HepG2 (cell line): ENCODE measurements at regions not wholly inside any gene's neighbourhood (a gene's known extent, or its start where the extent isn't known, plus 50 kb on each side); places are given as distances from the start of the nearest gene placed in this dataset.

Source experiments
- ATAC-seq: fragments of 200-7000 bp; cut with Tn5 transposase; 3 replicates; pipeline ENCODE4 v1.9.1; 2020; ENCODE audit warnings: mild to moderate bottlenecking, moderate library complexity
- BruUV-seq: library from RNA; stranded (reverse); fragments of 400-500 nt; replicated peaks from 2 replicates; lab custom pipeline; 2021; lab: Mats Ljungman, UMichigan
- CTCF ChIA-PET: fragments of 300-600 bp; formaldehyde crosslinking; extraction: SDS; loops from one replicate; lab custom pipeline; 2021; ENCODE audit warnings: low total read pairs, inconsistent platforms, low intra/inter-chr PET ratio; lab: Yijun Ruan, JAX
- POLR2A ChIA-PET: fragments of 350-600 bp; sonication (Branson Sonifier 250); formaldehyde crosslinking; loops from one replicate; lab custom pipeline; 2020; ENCODE audit warnings: antibody characterized with exemption, inconsistent platforms; lab: Yijun Ruan, JAX
- DNase-seq: peaks from one replicate; pipeline ENCODE4 v3.0.0-alpha.2; 2015; ENCODE audit warnings: low spot score
- FAIRE-seq: peaks from 3 replicates; lab custom pipeline; 2011; peaks lifted over from hg19 to GRCh38; lab: Jason Lieb, UNC
- H2AFZ ChIP-seq: one replicate; pipeline ENCODE4 v1.6.1; 2011; ENCODE audit warnings: low read length, inconsistent platforms
- H3K27ac ChIP-seq: fragments of 300-600 bp; 3 replicates; pipeline ENCODE4 v1.8.0; 2011; ENCODE audit warnings: mixed run types, mild to moderate bottlenecking, mixed read lengths, low read length, inconsistent platforms; ENCODE audit not compliant: insufficient read depth; ENCODE audit errors: extremely low read length
- H3K27me3 ChIP-seq, 2 experiments: fragments of 200-600 bp in 1 of 2; 2 replicates in 1 of 2; 3 replicates in 1 of 2; pipeline versions ENCODE4 v1.6.0 to v1.8.0; 2011; ENCODE audit warnings: low read length in 2 of 2, mild to moderate bottlenecking in 2 of 2, moderate library complexity in 2 of 2, inconsistent platforms in 1 of 2; ENCODE audit not compliant: insufficient read depth in 2 of 2, control insufficient read depth in 1 of 2
- H3K36me3 ChIP-seq, 2 experiments: fragments of 200-600 bp in 1 of 2; replicated peaks in 1 of 2; 2 replicates in 1 of 2; 3 replicates in 1 of 2; pipeline versions ENCODE4 v1.5.1 to v1.8.0; 2011; ENCODE audit warnings: low read length in 2 of 2, inconsistent platforms in 1 of 2; ENCODE audit not compliant: insufficient read depth in 2 of 2, control insufficient read depth in 1 of 2
- H3K4me1 ChIP-seq: 2 replicates; pipeline ENCODE4 v1.5.1; 2012; ENCODE audit warnings: low read length, inconsistent platforms; ENCODE audit not compliant: insufficient read depth
- H3K4me2 ChIP-seq: 2 replicates; pipeline ENCODE4 v1.6.0; 2011; ENCODE audit warnings: low read depth, low read length, inconsistent platforms
- H3K4me3 ChIP-seq, 3 experiments: fragments of 200-600 bp in 1 of 3; sonication (generic), shearing (Covaris generic) in 1 of 3; replicated peaks in 1 of 3; 2 replicates each; pipeline ENCODE4 v1.5.1; 2011 to 2016; ENCODE audit warnings: low read length in 3 of 3, inconsistent platforms in 2 of 3, low read depth in 2 of 3, mild to moderate bottlenecking in 2 of 3, control low read depth in 1 of 3, mixed read lengths in 1 of 3; ENCODE audit not compliant: insufficient read depth in 1 of 3
- H3K79me2 ChIP-seq: one replicate; pipeline ENCODE4 v1.6.1; 2011; ENCODE audit warnings: low read length, inconsistent platforms; ENCODE audit not compliant: insufficient read depth
- H3K9ac ChIP-seq: 2 replicates; pipeline ENCODE4 v1.6.0; 2011; ENCODE audit warnings: mild to moderate bottlenecking, low read depth, low read length, inconsistent platforms; ENCODE audit not compliant: insufficient read depth
- H3K9me3 ChIP-seq: 2 replicates; pipeline ENCODE4 v1.5.1; 2012; ENCODE audit warnings: mild to moderate bottlenecking, low read length
- H4K20me1 ChIP-seq: 2 replicates; pipeline ENCODE4 v1.6.0; 2011; ENCODE audit warnings: inconsistent platforms, mild to moderate bottlenecking, low read length, moderate library complexity; ENCODE audit not compliant: insufficient read depth
- AGO1 ChIP-seq: fragments of 200-400 bp; formaldehyde crosslinking; IDR thresholded peaks from 2 replicates; pipeline ENCODE4 v1.6.1; 2017; ENCODE audit warnings: mild to moderate bottlenecking, low read depth, low read length, moderate library complexity; ENCODE audit not compliant: poor library complexity, severe bottlenecking
- RFX3 ChIP-seq: IDR thresholded peaks from 2 replicates; pipeline ENCODE4 v1.6.1; 2016; ENCODE audit warnings: missing biosample characterization, missing genetic modification reagents
- RFXAP ChIP-seq: sonication (generic); formaldehyde crosslinking; IDR thresholded peaks from 2 replicates; pipeline ENCODE4 v1.4.0; 2020; ENCODE audit warnings: missing genetic modification reagents, borderline replicate concordance
- SALL2 ChIP-seq: sonication (generic); formaldehyde crosslinking; IDR thresholded peaks from 2 replicates; pipeline ENCODE4 v1.8.1; 2023; ENCODE audit warnings: mild to moderate bottlenecking, missing genetic modification reagents, inconsistent platforms
- SMAD1 ChIP-seq: sonication (generic); formaldehyde crosslinking; IDR thresholded peaks from 2 replicates; pipeline ENCODE4 v1.4.0; 2020; ENCODE audit warnings: missing genetic modification reagents, low read depth, mild to moderate bottlenecking, borderline replicate concordance
- SOX5 ChIP-seq: IDR thresholded peaks from 2 replicates; pipeline ENCODE4 v1.6.1; 2016; ENCODE audit warnings: borderline replicate concordance
- TOE1 ChIP-seq: sonication (generic); formaldehyde crosslinking; IDR thresholded peaks from 2 replicates; pipeline ENCODE4 v1.4.0; 2020; ENCODE audit warnings: mild to moderate bottlenecking, missing genetic modification reagents
- ZBTB8A ChIP-seq: sonication (generic); formaldehyde crosslinking; IDR thresholded peaks from 2 replicates; pipeline ENCODE4 v1.4.0; 2020; ENCODE audit warnings: mild to moderate bottlenecking, low read depth, missing genetic modification reagents, borderline replicate concordance
- WGBS: methylation state at CpG from one replicate; pipeline ENCODE4 v1.1.6; 2017; ENCODE audit warnings: low lambda C conversion rate; 5-methylcytosine and 5-hydroxymethylcytosine counted together
- in situ Hi-C: cut with HindIII; loops from 2 replicates; pipeline ENCODE4 v1.10.0; 2017; ENCODE audit warnings: low pct_unique_long_range_greater_than_20kb; ENCODE audit not compliant: extremely low pct_ligation_motif_present
- intact Hi-C: fragments of 100-400 bp; cut with micrococcal nuclease; formaldehyde crosslinking; loops from one replicate; pipeline ENCODE4 v1.10.0; 2022; ENCODE audit not compliant: unreplicated experiment

DNA sequence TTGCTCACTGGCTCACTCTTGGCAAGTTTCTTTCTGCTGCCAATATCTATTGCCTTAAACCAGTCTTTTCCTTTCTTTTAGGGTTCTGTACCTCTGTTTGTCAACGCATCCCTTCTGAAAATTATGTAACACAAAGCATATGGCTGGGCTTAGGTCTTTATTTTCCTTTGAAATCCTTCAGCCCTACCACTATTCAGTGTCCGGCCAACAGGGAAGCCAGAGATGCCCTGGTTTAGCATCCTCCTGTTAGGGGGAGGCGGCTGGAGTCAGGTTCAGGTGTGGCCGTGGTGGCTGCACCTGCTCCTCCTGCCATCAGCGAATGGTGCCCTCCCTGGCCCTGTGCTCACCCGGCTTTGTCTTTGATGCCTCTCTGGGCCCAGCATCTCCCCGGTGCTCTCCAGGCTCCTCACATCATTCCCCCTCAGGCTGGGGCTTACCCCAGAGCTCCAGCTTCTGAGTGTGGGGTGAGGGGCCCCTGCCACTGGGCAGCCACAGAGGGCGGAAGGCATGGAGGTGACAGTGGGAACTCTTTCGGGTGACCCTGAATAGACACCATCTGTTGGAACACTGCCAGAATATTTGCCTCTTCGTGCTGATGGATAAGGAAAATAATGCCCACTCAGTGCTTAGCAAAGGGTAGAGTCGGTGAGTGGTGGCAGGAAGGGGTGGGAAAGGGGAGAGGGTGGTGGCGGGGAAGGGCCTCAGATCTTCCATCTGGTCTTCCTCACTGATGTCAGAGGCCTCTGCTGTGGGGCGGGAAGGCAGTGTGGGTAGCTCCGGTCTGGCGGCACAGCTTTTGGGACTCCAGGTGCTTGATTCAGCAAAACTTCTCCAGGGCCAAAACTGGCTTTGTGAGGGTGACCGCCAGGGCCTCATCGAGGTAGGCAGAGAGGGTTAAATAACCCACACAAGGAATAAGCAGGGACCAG, 97.2 kb downstream of the DACT2 start (continued):
- TF ChIP-seq SMAD1 (CRISPR knock-in tag), result no peak
- TF ChIP-seq AGO1, result no peak
- no peak for TF ChIP-seq ZBTB8A (CRISPR knock-in tag)
- TF ChIP-seq RFXAP (CRISPR knock-in tag), result no peak
- no peak for TF ChIP-seq RFX3 (CRISPR knock-in tag)

DNA sequence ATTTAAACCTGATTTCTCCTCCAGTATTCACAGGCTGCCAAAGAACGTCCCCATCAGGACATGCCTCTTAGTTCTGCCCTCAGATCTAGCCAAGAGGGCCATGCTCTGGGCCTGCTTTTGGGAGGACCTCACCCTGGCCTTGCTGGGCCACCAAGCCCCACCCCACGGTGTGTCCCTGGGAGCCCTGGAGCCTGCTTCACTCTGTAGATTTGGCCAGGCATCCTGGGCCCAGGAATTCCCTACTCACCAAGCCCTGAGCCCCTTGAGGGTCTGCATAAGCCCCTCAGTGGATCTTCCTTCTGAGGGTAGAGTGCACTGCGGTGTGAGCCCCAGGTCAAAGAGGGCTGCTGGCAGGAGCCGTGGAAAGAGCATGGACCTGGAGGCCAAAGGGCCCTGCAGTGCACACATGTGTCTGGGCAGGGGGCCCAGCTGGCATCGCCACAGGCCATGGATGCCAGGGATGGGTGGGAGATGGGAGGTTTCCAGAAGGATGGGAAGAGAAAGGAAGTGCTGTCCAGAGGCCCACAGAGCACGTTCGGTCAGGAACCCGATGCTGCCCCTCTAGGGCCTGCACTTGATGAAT, 98.0 kb downstream of the DACT2 start:
- no peak overlapping the region for H3K4me2 ChIP-seq
- ATAC-seq, result no peak
- H4K20me1 ChIP-seq, result no peaks in the 10 kb centered on the region
- no peak overlapping the region for H3K27ac ChIP-seq
- no peak for FAIRE-seq
- H3K27me3 ChIP-seq, result peaks cover 6 to 80% of the 10 kb centered on the region in 2 experiments; a peak in 4 of 5 replicates
- ChIA-PET CTCF (no interaction called here), POLR2A (no interaction called here)
- TF ChIP-seq SOX5 (no peak), SALL2 (CRISPR knock-in tag) (no peak), TOE1 (CRISPR knock-in tag) (no peak)
- no peaks in the 10 kb centered on the region for H3K79me2 ChIP-seq
- intact Hi-C loops, result no loop called here
- H3K4me3 ChIP-seq, result no peak overlapping the region
- no peak overlapping the region for H2AFZ ChIP-seq
- H3K9me3 ChIP-seq, result no peaks in the 10 kb centered on the region
- no peak for DNase-seq
- in situ Hi-C loops, result no loop called here
- 28% methylated on average over 8 of the region's 8 CpGs for WGBS
- no peak overlapping the region for H3K9ac ChIP-seq
- no TSS peak for BruUV-seq
- no peaks in the 10 kb centered on the region for H3K36me3 ChIP-seq
- H3K4me1 ChIP-seq, result peaks cover 6% of the 10 kb centered on the region
